NB4 (cell line): ENCODE measurements at regions not wholly inside any gene's neighbourhood (a gene's known extent, or its start where the extent isn't known, plus 50 kb on each side); places are given as distances from the start of the nearest gene placed in this dataset.

Source experiments
- CTCF ChIP-seq: IDR thresholded peaks from one replicate; pipeline ENCODE4 v1.5.1; 2012; ENCODE audit warnings: low read depth, low read length
- MAX ChIP-seq: IDR thresholded peaks from 2 replicates; pipeline ENCODE4 v1.6.1; 2011; ENCODE audit warnings: low read depth, low read length
- POLR2A ChIP-seq: IDR thresholded peaks from 2 replicates; pipeline ENCODE4 v1.6.1; 2011; ENCODE audit warnings: mild to moderate bottlenecking; ENCODE audit not compliant: insufficient read length; ENCODE audit errors: extremely low read depth

- TF ChIP-seq CTCF (no peak), POLR2A (no peak), MAX (no peak)
Observed at GRCh38 chr13:44307844-44308243, 65.8 kb upstream of the SERP2 start.
